Right lobe of liver (tissue), 6 donors: ENCODE measurements at regions not wholly inside any gene's neighbourhood (a gene's known extent, or its start where the extent isn't known, plus 50 kb on each side); places are given as distances from the start of the nearest gene placed in this dataset.

Source experiments
- ATAC-seq, 4 donors: fragments of 200-7000 bp; cut with Tn5 transposase; one replicate each; pipeline ENCODE4 v1.9.1; 2020; ENCODE audit warnings: mild to moderate bottlenecking in 4 of 4, moderate library complexity in 4 of 4
- DNase-seq, 3 donors: peaks; one replicate each; pipeline ENCODE4 v3.0.0-alpha.2; 2020
- H3K27ac ChIP-seq, 3 donors: fragments of 200-600 bp; one replicate each; pipeline ENCODE4 v1.8.0; 2022
- H3K27me3 ChIP-seq, 2 donors: fragments of 200-600 bp; one replicate each; pipeline ENCODE4 v1.8.0; 2022
- H3K36me3 ChIP-seq, 4 donors: fragments of 200-600 bp; sonication (generic) in 1 of 4; one replicate each; pipeline versions ENCODE4 v1.5.1 to v1.8.0; 2017 to 2022; ENCODE audit warnings: control low read depth in 1 of 4
- H3K4me1 ChIP-seq, 4 donors: fragments of 200-600 bp; sonication (generic) in 1 of 4; one replicate each; pipeline versions ENCODE4 v1.5.1 to v1.8.0; 2017 to 2022; ENCODE audit warnings: control low read depth in 1 of 4
- H3K4me3 ChIP-seq, 3 donors: fragments of 200-600 bp; one replicate each; pipeline ENCODE4 v1.8.0; 2022
- H3K9me3 ChIP-seq, 4 donors: fragments of 200-600 bp; sonication (generic) in 1 of 4; one replicate each; pipeline versions ENCODE4 v1.5.1 to v1.8.0; 2017 to 2022; ENCODE audit warnings: control low read depth in 1 of 4
- CTCF ChIP-seq, 4 donors: fragments of 200-600 bp in 3 of 4; fragments of 450-650 bp in 1 of 4; IDR thresholded peaks; one replicate each; pipeline versions ENCODE4 v1.5.1 to v1.8.0; 2016 to 2022; ENCODE audit warnings: antibody characterized with exemption in 4 of 4, mild to moderate bottlenecking in 2 of 4
- POLR2A ChIP-seq: fragments of 450-650 bp; IDR thresholded peaks from one replicate; pipeline ENCODE4 v1.6.1; 2017; ENCODE audit warnings: antibody characterized with exemption, mild to moderate bottlenecking
- WGBS: methylation state at CpG from one replicate; pipeline ENCODE4 v1.1.6; 2018; ENCODE audit warnings: low coverage, low lambda C conversion rate; ENCODE audit not compliant: insufficient coverage; ENCODE audit errors: missing lambda C conversion rate; 5-methylcytosine and 5-hydroxymethylcytosine counted together
- intact Hi-C, 2 donors: fragments of 100-400 bp; cut with DNase I; formaldehyde crosslinking; loops; one replicate each; pipeline versions ENCODE4 v1.11.2 to v1.14.1; 2022
- donor health status: DM: no; HTN: yes; CAD: no.
- donor health status: DM: no; HTN: no; CAD: no.
- donor health status: DM: no; HTN: no; CAD: no.
- donor health status: DM: no; HTN: yes; CAD: no.
- donor health status: DM: no; HTN: yes; CAD: no.

DNA sequence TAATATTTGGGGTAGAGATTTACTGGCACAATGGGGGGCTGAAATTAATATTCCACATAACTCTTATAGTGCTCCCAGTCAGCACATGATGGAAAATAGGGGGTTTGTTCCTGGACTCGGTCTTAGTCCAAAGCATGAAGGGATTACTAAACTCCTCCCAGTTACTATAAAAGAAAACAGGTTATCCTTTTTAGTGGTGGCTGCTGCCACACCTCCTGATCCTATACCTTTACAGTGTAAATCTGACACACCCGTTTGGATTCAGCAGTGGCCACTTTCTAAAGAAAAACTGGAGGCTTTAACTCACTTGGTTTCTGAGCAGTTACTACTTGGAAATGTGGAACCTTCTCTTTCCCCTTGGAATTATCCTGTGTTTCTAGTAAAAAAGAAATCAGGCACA, 572.9 kb upstream of the PTGER4 start:
- intact Hi-C loops: no loop called here
- no peaks in the 10 kb centered on the region for H3K36me3 ChIP-seq
- no peaks in the 10 kb centered on the region for H3K9me3 ChIP-seq
- ATAC-seq: no peak
- peaks cover 0 to 13% (median 0%) of the 10 kb centered on the region in 4 donors for H3K4me1 ChIP-seq
- TF ChIP-seq POLR2A (no peak), CTCF (IDR thresholded peaks at IDR 0.05) (no peak)
- no peaks in the 10 kb centered on the region for H3K27me3 ChIP-seq
- no peak overlapping the region for H3K4me3 ChIP-seq
- whole genome bisulfite sequencing: 18% methylated on average over 1 of the region's 2 CpGs
- H3K27ac ChIP-seq: no peak overlapping the region
- no peak for DNase-seq

- H3K4me3 ChIP-seq: no peak overlapping the region
- no peak for ATAC-seq
Observed at GRCh38 chr5:40098313-40098712, 581.4 kb upstream of the PTGER4 start.

GRCh38 chr5:40093550-40093949, 586.2 kb upstream of the PTGER4 start:
- intact Hi-C loops: no loop called here
- 54% methylated on average over 2 of the region's 2 CpGs for WGBS
- TF ChIP-seq POLR2A: no peak
- TF ChIP-seq CTCF (IDR thresholded peaks at IDR 0.05): no peak

More at GRCh38 chr5:40098313-40098712, 581.4 kb upstream of the PTGER4 start:
- DNase-seq: no peak
- Histone ChIP-seq H3K27me3 (no peaks in the 10 kb centered on the region), H3K36me3 (no peaks in the 10 kb centered on the region), H3K4me1 (no peaks in the 10 kb centered on the region), H3K27ac (no peak overlapping the region), H3K9me3 (no peaks in the 10 kb centered on the region)
- intact Hi-C loops: no loop called here
- no peak for TF ChIP-seq POLR2A
- TF ChIP-seq CTCF (IDR thresholded peaks at IDR 0.05): no peak

GRCh38 chr5:40089269-40089668, 590.4 kb upstream of the PTGER4 start:
- no peak overlapping the region for H3K4me3 ChIP-seq
- TF ChIP-seq CTCF (IDR thresholded peaks at IDR 0.05) (no peak), POLR2A (no peak)
- no peak for DNase-seq
- no peaks in the 10 kb centered on the region for H3K4me1 ChIP-seq
- no peaks in the 10 kb centered on the region for H3K9me3 ChIP-seq
- H3K27me3 ChIP-seq: no peaks in the 10 kb centered on the region
- intact Hi-C loops: no loop called here
- no peak overlapping the region for H3K27ac ChIP-seq
- no peaks in the 10 kb centered on the region for H3K36me3 ChIP-seq
- no peak for ATAC-seq

More at GRCh38 chr5:40093550-40093949, 586.2 kb upstream of the PTGER4 start:
- Histone ChIP-seq H3K27ac (no peak overlapping the region), H3K4me1 (no peaks in the 10 kb centered on the region), H3K27me3 (no peaks in the 10 kb centered on the region), H3K4me3 (no peak overlapping the region), H3K36me3 (no peaks in the 10 kb centered on the region), H3K9me3 (no peaks in the 10 kb centered on the region)
- DNase-seq (no peak), ATAC-seq (no peak)

DNA sequence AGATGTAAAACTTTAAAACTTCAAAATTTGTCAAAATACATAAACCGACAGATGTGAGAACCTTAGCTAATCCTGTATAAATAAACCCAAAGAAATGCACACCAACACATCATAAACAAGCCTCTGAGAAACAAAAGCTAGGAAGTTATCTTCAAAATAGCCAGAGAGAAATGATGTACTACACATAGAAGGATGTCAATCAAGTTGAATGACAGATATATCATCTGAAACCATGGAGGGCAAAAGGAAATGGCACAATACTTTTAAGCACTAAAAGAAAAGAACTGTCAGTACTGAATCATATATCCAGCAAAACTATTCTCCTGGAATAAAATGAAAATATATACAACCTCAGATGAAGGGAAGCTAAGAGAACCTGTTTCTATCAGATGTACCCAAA, 595.1 kb upstream of the PTGER4 start:
- Histone ChIP-seq H3K4me3 (no peak overlapping the region), H3K27ac (no peak overlapping the region), H3K27me3 (peaks cover 0 to 4% of the 10 kb centered on the region in 2 donors), H3K9me3 (no peaks in the 10 kb centered on the region), H3K36me3 (no peaks in the 10 kb centered on the region), H3K4me1 (no peaks in the 10 kb centered on the region)
- DNase-seq (no peak), ATAC-seq (no peak)
- WGBS: 42% methylated on average over 1 of the region's 1 CpG
- intact Hi-C loops: no loop called here
- TF ChIP-seq CTCF (IDR thresholded peaks at IDR 0.05) (no peak), POLR2A (no peak)
